HG02678 (cell line): ENCODE measurements at regions not wholly inside any gene's neighbourhood (a gene's known extent, or its start where the extent isn't known, plus 50 kb on each side); places are given as distances from the start of the nearest gene placed in this dataset.

Experiments
- ATAC-seq: cut with Tn5 transposase; IDR thresholded peaks from one replicate; pipeline ENCODE4 v1.9.1; 2021; ENCODE audit warnings: mild to moderate bottlenecking, moderate library complexity; ENCODE audit not compliant: unreplicated experiment

GRCh38 chr4:43763029-43763610 is 685.5 kb downstream of the KCTD8 start:
- ATAC-seq: peak; percentile 60

GRCh38 chr4:43765514-43765913 is 683.1 kb downstream of the KCTD8 start:
- no peak for ATAC-seq

GRCh38 chr4:43766648-43767047 is 682.0 kb downstream of the KCTD8 start:
- ATAC-seq: no peak

GRCh38 chr4:43776371-43776770 is 672.2 kb downstream of the KCTD8 start:
- ATAC-seq: no peak

GRCh38 chr4:43778187-43778915 is 670.3 kb downstream of the KCTD8 start:
- no peak for ATAC-seq

GRCh38 chr4:43781125-43781524 is 667.5 kb downstream of the KCTD8 start:
- no peak for ATAC-seq

- ATAC-seq: no peak
These were observed 666.2 kb downstream of the KCTD8 start for GRCh38 chr4:43782391-43782790.

GRCh38 chr4:43816116-43816515 is 632.5 kb downstream of the KCTD8 start:
- ATAC-seq: no peak

GRCh38 chr4:43822621-43823020 is 626.0 kb downstream of the KCTD8 start:
- ATAC-seq: no peak

GRCh38 chr4:43835869-43836268 is 612.7 kb downstream of the KCTD8 start:
- ATAC-seq: no peak

GRCh38 chr4:43837171-43837570 is 611.4 kb downstream of the KCTD8 start:
- no peak for ATAC-seq

GRCh38 chr4:43837604-43838003 is 611.0 kb downstream of the KCTD8 start:
- ATAC-seq: no peak

GRCh38 chr4:43842594-43842993 is 606.0 kb downstream of the KCTD8 start:
- no peak for ATAC-seq

- ATAC-seq: no peak
These were observed 605.1 kb downstream of the KCTD8 start for GRCh38 chr4:43843501-43843900.

GRCh38 chr4:43846111-43846587 is 602.5 kb downstream of the KCTD8 start:
- ATAC-seq: no peak

- ATAC-seq: no peak
These were observed 594.9 kb downstream of the KCTD8 start for GRCh38 chr4:43853565-43854264.

GRCh38 chr4:43855283-43855682 is 593.3 kb downstream of the KCTD8 start:
- no peak for ATAC-seq

GRCh38 chr4:43864616-43865146 is 583.9 kb downstream of the KCTD8 start:
- ATAC-seq: no peak

- no peak for ATAC-seq
These were observed 580.7 kb downstream of the KCTD8 start for GRCh38 chr4:43867908-43868307.

- ATAC-seq: no peak
These were observed 573.0 kb downstream of the KCTD8 start for GRCh38 chr4:43875655-43876054.

GRCh38 chr4:43882470-43882869 is 566.1 kb downstream of the KCTD8 start:
- ATAC-seq: no peak

GRCh38 chr4:43886196-43886595 is 562.4 kb downstream of the KCTD8 start:
- no peak for ATAC-seq
